H1 (cell line): ENCODE measurements at regions not wholly inside any gene's neighbourhood (a gene's known extent, or its start where the extent isn't known, plus 50 kb on each side); places are given as distances from the start of the nearest gene placed in this dataset.

Experiments
- CTCF ChIA-PET: fragments of 300-600 bp; sonication (Branson Sonifier 250); formaldehyde crosslinking; loops from one replicate; lab custom pipeline; 2021; ENCODE audit not compliant: partially characterized antibody; lab: Charles Lee
- POLR2A ChIA-PET: fragments of 300-600 bp; sonication (Branson Sonifier 250); formaldehyde crosslinking; loops from one replicate; lab custom pipeline; 2021; ENCODE audit warnings: inconsistent platforms; ENCODE audit not compliant: partially characterized antibody; lab: Charles Lee
- DNase-seq, 2 experiments: peaks; one replicate each; pipeline versions ENCODE4 v3.0.0 to v3.0.0-alpha.2; 2010 to 2022; ENCODE audit warnings: low spot score in 2 of 2, low read depth in 1 of 2, mixed read lengths in 1 of 2
- FAIRE-seq: peaks from 2 replicates; lab custom pipeline; 2011; peaks lifted over from hg19 to GRCh38; lab: Jason Lieb, UNC
- H2AFZ ChIP-seq: 2 replicates; pipeline ENCODE4 v1.8.1; 2012; ENCODE audit warnings: low read length, inconsistent platforms
- H2AK5ac ChIP-seq: 2 replicates; pipeline ENCODE4 v1.6.1; 2013; ENCODE audit warnings: low read depth, low read length
- H2BK120ac ChIP-seq: replicated peaks from 2 replicates; pipeline ENCODE3; 2013; ENCODE audit warnings: low read depth, low read length, inconsistent platforms
- H2BK12ac ChIP-seq: 2 replicates; pipeline ENCODE4 v1.6.1; 2013; ENCODE audit warnings: low read depth, low read length
- H2BK15ac ChIP-seq: 2 replicates; pipeline ENCODE4 v1.6.1; 2013; ENCODE audit warnings: low read length
- H2BK20ac ChIP-seq: 2 replicates; pipeline ENCODE4 v1.6.1; 2013; ENCODE audit warnings: low read length
- H2BK5ac ChIP-seq: 2 replicates; pipeline ENCODE4 v1.6.1; 2013; ENCODE audit warnings: low read depth, low read length
- H3K14ac ChIP-seq: 2 replicates; pipeline ENCODE4 v1.6.1; 2013; ENCODE audit warnings: inconsistent platforms; ENCODE audit not compliant: insufficient read length
- H3K18ac ChIP-seq: 2 replicates; pipeline ENCODE4 v1.6.1; 2013; ENCODE audit warnings: low read length; ENCODE audit errors: extremely low read depth
- H3K23ac ChIP-seq: 2 replicates; pipeline ENCODE4 v1.6.1; 2013; ENCODE audit warnings: inconsistent platforms; ENCODE audit not compliant: insufficient read length
- H3K23me2 ChIP-seq: 2 replicates; pipeline ENCODE4 v1.6.1; 2013; ENCODE audit warnings: low read depth, low read length
- H3K27ac ChIP-seq: 2 replicates; pipeline ENCODE4 v1.6.1; 2011; ENCODE audit warnings: low read depth, low read length, inconsistent platforms
- H3K27me3 ChIP-seq, 4 experiments: replicated peaks in 1 of 4; 1 replicate in 1 of 4; 2 replicates in 3 of 4; pipeline versions ENCODE4 v1.6.1 to v1.8.1; 2011 to 2013; ENCODE audit warnings: low read length in 3 of 4, mild to moderate bottlenecking in 3 of 4, inconsistent platforms in 2 of 4, mixed read lengths in 2 of 4, moderate library complexity in 1 of 4; ENCODE audit not compliant: control insufficient read depth in 3 of 4, insufficient read depth in 3 of 4; ENCODE audit errors: extremely low read depth in 1 of 4
- H3K36me3 ChIP-seq, 4 experiments: 2 replicates each; pipeline versions ENCODE4 v1.6.1 to v1.8.1; 2011 to 2013; ENCODE audit warnings: mild to moderate bottlenecking in 4 of 4, low read length in 3 of 4, moderate library complexity in 2 of 4, control low read depth in 1 of 4, inconsistent platforms in 1 of 4; ENCODE audit not compliant: insufficient read depth in 4 of 4, control insufficient read depth in 2 of 4
- H3K4ac ChIP-seq: replicated peaks from 2 replicates; pipeline ENCODE3; 2013; ENCODE audit warnings: low read length, low read depth, mixed read lengths, inconsistent platforms; ENCODE audit not compliant: insufficient read length
- H3K4me1 ChIP-seq, 4 experiments: replicated peaks in 1 of 4; 1 replicate in 1 of 4; 2 replicates in 3 of 4; pipeline versions ENCODE4 v1.6.1 to v1.8.1; 2011 to 2013; ENCODE audit warnings: low read length in 3 of 4, inconsistent platforms in 2 of 4, mixed read lengths in 1 of 4; ENCODE audit not compliant: insufficient read depth in 4 of 4, control insufficient read depth in 3 of 4
- H3K4me2 ChIP-seq, 2 experiments: 2 replicates each; pipeline versions ENCODE4 v1.6.1 to v1.8.1; 2011 to 2013; ENCODE audit warnings: low read depth in 2 of 2, low read length in 2 of 2, control low read depth in 1 of 2, inconsistent platforms in 1 of 2, mild to moderate bottlenecking in 1 of 2; ENCODE audit not compliant: insufficient read depth in 1 of 2
- H3K4me3 ChIP-seq, 4 experiments: fragments of 200-600, 300-600 bp in 1 of 4; sonication (generic), shearing (Covaris generic), sonication (Bioruptor Twin) in 1 of 4; 2 replicates each; pipeline versions ENCODE4 v1.5.1 to v1.8.1; 2011 to 2016; ENCODE audit warnings: low read length in 4 of 4, low read depth in 3 of 4, control low read depth in 2 of 4, inconsistent platforms in 2 of 4, mild to moderate bottlenecking in 2 of 4, mixed read lengths in 1 of 4, moderate library complexity in 1 of 4; ENCODE audit not compliant: insufficient read depth in 2 of 4; ENCODE audit errors: extremely low read depth in 1 of 4
- H3K56ac ChIP-seq: replicated peaks from 2 replicates; pipeline ENCODE3; 2013; ENCODE audit warnings: low read depth, mild to moderate bottlenecking, mixed read lengths, low read length, inconsistent platforms; ENCODE audit not compliant: insufficient read length
- H3K79me1 ChIP-seq: 2 replicates; pipeline ENCODE4 v1.6.1; 2013; ENCODE audit warnings: low read depth, low read length, control low read depth
- H3K79me2 ChIP-seq, 2 experiments: 2 replicates each; pipeline versions ENCODE4 v1.6.1 to v1.8.1; 2012 to 2013; ENCODE audit warnings: low read length in 2 of 2, mild to moderate bottlenecking in 2 of 2, inconsistent platforms in 1 of 2; ENCODE audit not compliant: insufficient read depth in 2 of 2, control insufficient read depth in 1 of 2
- H3K9ac ChIP-seq, 4 experiments: replicated peaks in 1 of 4; 1 replicate in 1 of 4; 2 replicates in 3 of 4; pipeline versions ENCODE4 v1.6.1 to v1.8.1; 2011 to 2013; ENCODE audit warnings: low read depth in 3 of 4, low read length in 3 of 4, control low read depth in 2 of 4, mild to moderate bottlenecking in 2 of 4, moderate library complexity in 2 of 4, inconsistent platforms in 1 of 4; ENCODE audit errors: extremely low read depth in 1 of 4
- H3K9me3 ChIP-seq, 2 experiments: 2 replicates each; pipeline versions ENCODE4 v1.6.1 to v1.8.1; 2012 to 2013; ENCODE audit warnings: mild to moderate bottlenecking in 2 of 2, moderate library complexity in 2 of 2, control low read depth in 1 of 2, inconsistent platforms in 1 of 2, low read depth in 1 of 2, low read length in 1 of 2, mixed read lengths in 1 of 2; ENCODE audit not compliant: insufficient read depth in 2 of 2
- H4K20me1 ChIP-seq, 2 experiments: replicated peaks in 1 of 2; 2 replicates each; pipeline versions ENCODE3 to v1.8.1; 2011 to 2013; ENCODE audit warnings: inconsistent platforms in 2 of 2, low read length in 2 of 2, mild to moderate bottlenecking in 1 of 2; ENCODE audit not compliant: insufficient read depth in 2 of 2, control insufficient read depth in 1 of 2
- H4K5ac ChIP-seq: 2 replicates; pipeline ENCODE4 v1.6.1; 2013; ENCODE audit warnings: low read length, low read depth, mixed read lengths, inconsistent platforms; ENCODE audit not compliant: insufficient read length
- H4K8ac ChIP-seq: 2 replicates; pipeline ENCODE4 v1.8.0; 2013; ENCODE audit warnings: mild to moderate bottlenecking, moderate library complexity, low read length, inconsistent platforms; ENCODE audit not compliant: insufficient read depth; ENCODE audit errors: extremely low read depth
- H4K91ac ChIP-seq: replicated peaks from 2 replicates; pipeline ENCODE3; 2013; ENCODE audit warnings: low read length, mixed read lengths, inconsistent platforms; ENCODE audit not compliant: insufficient read length
- CHD2 ChIP-seq: IDR thresholded peaks from 2 replicates; pipeline ENCODE4 v1.6.1; 2012; ENCODE audit warnings: low read length, improper control_type of control experiment
- PHF8 ChIP-seq: fragments of 200-600 bp; sonication (generic); conservative IDR thresholded peaks from 2 replicates; pipeline ENCODE4 v1.7.1; 2012; ENCODE audit warnings: low read depth, mild to moderate bottlenecking, inconsistent platforms, low read length, moderate library complexity
- POLR2A ChIP-seq, 2 experiments: IDR thresholded peaks; 1 replicate in 1 of 2; 2 replicates in 1 of 2; pipeline ENCODE4 v1.6.1; 2011; ENCODE audit warnings: low read depth in 2 of 2, low read length in 2 of 2, mild to moderate bottlenecking in 2 of 2; ENCODE audit errors: control extremely low read depth in 1 of 2
- RBBP5 ChIP-seq: IDR thresholded peaks from 2 replicates; pipeline ENCODE4 v1.7.1; 2012; ENCODE audit warnings: low read depth, mild to moderate bottlenecking, inconsistent platforms, low read length, moderate library complexity, borderline replicate concordance
- whole genome bisulfite sequencing, 2 experiments: shearing (Covaris generic) in 1 of 2; methylation state at CpG; one replicate each; pipeline versions ENCODE4 v1.1.6 to v1.1.7; 2013 to 2015; ENCODE audit warnings: low lambda C conversion rate in 2 of 2, mixed read lengths in 2 of 2, inconsistent platforms in 1 of 2, low coverage in 1 of 2, missing lambda C conversion rate in 1 of 2; ENCODE audit not compliant: insufficient replicate concordance in 2 of 2, insufficient coverage in 1 of 2, insufficient read length in 1 of 2; ENCODE audit errors: extremely low coverage in 1 of 2, missing lambda C conversion rate in 1 of 2; 5-methylcytosine and 5-hydroxymethylcytosine counted together

DNA sequence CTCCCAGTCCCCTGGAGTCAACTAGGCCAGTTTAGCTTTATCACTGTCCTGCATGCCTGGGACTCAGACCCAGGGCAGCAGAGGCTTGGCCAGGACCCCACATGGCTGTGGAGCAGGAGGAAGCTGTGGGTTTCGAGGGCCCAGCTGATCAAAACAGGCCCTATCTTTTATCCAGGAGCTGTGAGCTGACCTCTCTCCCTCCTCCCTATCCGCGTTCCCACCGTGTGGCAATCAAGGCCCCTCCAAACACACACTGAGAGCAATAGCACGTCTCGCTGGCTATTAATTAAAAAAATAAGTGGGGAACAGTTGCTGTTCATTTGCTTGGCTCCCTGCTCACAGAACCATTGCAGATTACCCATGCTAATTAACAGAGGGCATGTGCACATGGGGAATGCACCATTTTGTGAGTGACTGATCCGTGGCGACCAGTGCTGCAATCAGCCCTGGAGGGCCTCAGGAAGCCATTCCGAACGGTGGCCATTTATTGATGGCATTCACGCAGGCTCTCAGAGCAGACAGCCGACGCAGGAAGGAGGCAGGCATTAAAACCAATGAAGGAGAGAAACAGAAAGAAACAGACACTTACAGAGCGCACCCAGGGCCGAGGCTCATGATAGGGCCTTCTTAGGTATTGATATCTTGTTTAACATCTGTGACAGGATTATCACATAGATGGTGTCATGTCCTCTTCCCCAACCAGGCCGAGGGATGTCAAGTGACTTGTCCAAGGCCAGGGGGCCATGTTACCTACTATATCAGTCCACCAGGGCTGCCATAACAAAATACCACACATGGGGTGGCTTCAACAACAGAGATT, 157.1 kb downstream of the KATNIP start:
- Histone ChIP-seq H3K9me3 (no peaks in the 10 kb centered on the region), H3K4me1 (no peaks in the 10 kb centered on the region; a peak in 3 of 7 replicates), H4K20me1 (no peaks in the 10 kb centered on the region), H3K36me3 (peaks cover 0 to 3% (median 0%) of the 10 kb centered on the region in 4 experiments; a peak in 1 of 8 replicates), H2BK5ac (no peak overlapping the region; the same call in 1 of the 2 replicates), H2BK20ac (no peak overlapping the region), H3K9ac (no peak overlapping the region), H3K14ac (no peak overlapping the region), H2BK120ac (no peak overlapping the region), H3K23me2 (no peaks in the 10 kb centered on the region), H4K91ac (no peak overlapping the region), H3K27me3 (no peaks in the 10 kb centered on the region), H3K4ac (no peak overlapping the region), H2AK5ac (no peak overlapping the region), H4K8ac (no peak overlapping the region), H3K79me2 (no peaks in the 10 kb centered on the region), H3K18ac (no peak overlapping the region), H2BK15ac (no peak overlapping the region), H3K27ac (no peak overlapping the region), H3K4me3 (no peak overlapping the region), H2BK12ac (no peak overlapping the region), H3K79me1 (no peaks in the 10 kb centered on the region), H2AFZ (no peak overlapping the region), H3K4me2 (no peak overlapping the region), H3K23ac (no peak overlapping the region), H3K56ac (no peak overlapping the region), H4K5ac (no peak overlapping the region)
- WGBS, 2 experiments: 90% methylated on average over 16 of the region's 16 CpGs; no CpG with 5 or more reads in 1 of the 2 experiments
- POLR2A ChIA-PET: no interaction called here
- FAIRE-seq (no peak), DNase-seq (no peak)
- CTCF ChIA-PET: interaction anchor here (0.6 to 2.2 kb wide), 10 partner anchors 8 to 384 kb away, joined by 3 to 9 read pairs (median 4); no protein-coding TSS in a partner anchor
- TF ChIP-seq POLR2A (IDR thresholded peaks at IDR 0.05; ENCODE audit: control extremely low read depth in 1 of 2, low read depth in 2 of 2, low read length in 2 of 2): no peak
- no peak for TF ChIP-seq PHF8
- no peak for TF ChIP-seq CHD2
- no peak for TF ChIP-seq RBBP5
